Renal pelvis (tissue), 1 donor: ENCODE measurements at regions not wholly inside any gene's neighbourhood (a gene's known extent, or its start where the extent isn't known, plus 50 kb on each side); places are given as distances from the start of the nearest gene placed in this dataset.

Experiments used
- DNase-seq: peaks from one replicate; pipeline ENCODE4 v3.0.0-alpha.2; 2013

GRCh38 chr6:18335948-18336347 lies 51.2 kb upstream of the RNF144B start:
- no peak for DNase-seq

GRCh38 chr6:18334251-18334650 lies 52.9 kb upstream of the RNF144B start:
- DNase-seq, result no peak

GRCh38 chr6:18330548-18331081 lies 56.5 kb upstream of the RNF144B start:
- no peak for DNase-seq

GRCh38 chr6:18329776-18330175 lies 57.4 kb upstream of the RNF144B start:
- no peak for DNase-seq

DNA sequence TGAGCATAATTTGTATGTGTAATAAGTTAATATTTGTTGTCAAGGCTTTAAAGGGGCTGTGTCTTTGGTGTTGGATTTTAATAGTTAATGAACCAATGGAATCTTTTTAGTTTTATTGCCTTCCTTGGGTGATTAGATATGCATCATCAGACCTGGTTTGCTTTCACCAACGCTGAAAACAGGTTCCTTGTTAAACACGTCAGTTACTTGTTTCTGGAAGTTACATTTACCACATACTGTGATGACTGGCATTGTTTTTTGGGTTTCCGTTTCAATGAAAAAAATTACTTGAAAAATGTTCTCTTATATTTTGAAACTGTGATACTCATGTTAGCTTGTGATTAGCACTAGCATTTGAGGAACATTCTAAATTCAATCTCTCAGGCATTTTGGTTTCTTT lies 58.6 kb upstream of the RNF144B start:
- peak; percentile 69 for DNase-seq

GRCh38 chr6:18328070-18328469 lies 59.1 kb upstream of the RNF144B start:
- DNase-seq, result no peak

GRCh38 chr6:18327626-18328025 lies 59.5 kb upstream of the RNF144B start:
- no peak for DNase-seq

GRCh38 chr6:18326980-18327379 lies 60.2 kb upstream of the RNF144B start:
- DNase-seq, result no peak

GRCh38 chr6:18326001-18326400 lies 61.1 kb upstream of the RNF144B start:
- DNase-seq, result no peak

DNA sequence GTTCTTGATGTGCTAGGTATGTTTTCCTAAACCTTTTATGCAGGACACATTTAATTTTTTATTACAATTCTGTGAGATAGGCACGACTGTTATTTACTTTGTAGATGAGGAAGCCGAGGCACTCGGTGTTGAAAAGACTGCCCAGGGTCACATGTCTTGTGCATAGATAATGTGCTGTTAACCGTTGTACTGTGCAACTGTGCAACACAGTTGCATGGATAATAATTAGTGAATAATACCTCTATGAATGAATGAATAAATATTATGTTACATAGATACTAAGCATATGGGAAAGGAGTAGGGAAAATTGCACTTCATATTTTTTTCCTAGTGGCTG lies 60.3 kb upstream of the DEK start:
- DNase-seq, result no peak

- DNase-seq, result peak; percentile 48
Measured at GRCh38 chr6:18323935-18324705, 59.8 kb upstream of the DEK start.

GRCh38 chr6:18317850-18318249 lies 53.5 kb upstream of the DEK start:
- no peak for DNase-seq

GRCh38 chr6:18314317-18314997 lies 50.1 kb upstream of the DEK start:
- DNase-seq, result no peak
